Kidney glomerular epithelial cell (primary cell): ENCODE measurements at regions not wholly inside any gene's neighbourhood (a gene's known extent, or its start where the extent isn't known, plus 50 kb on each side); places are given as distances from the start of the nearest gene placed in this dataset.
"Not testable (repeated sequence)": the region's sequence is repeated elsewhere in the genome, so short reads cannot be mapped to it uniquely, and the experiment has no call there.

Source experiments
- DNase-seq: peaks from one replicate; lab custom pipeline; 2025; lab: John Stamatoyannopoulos, UW

DNA sequence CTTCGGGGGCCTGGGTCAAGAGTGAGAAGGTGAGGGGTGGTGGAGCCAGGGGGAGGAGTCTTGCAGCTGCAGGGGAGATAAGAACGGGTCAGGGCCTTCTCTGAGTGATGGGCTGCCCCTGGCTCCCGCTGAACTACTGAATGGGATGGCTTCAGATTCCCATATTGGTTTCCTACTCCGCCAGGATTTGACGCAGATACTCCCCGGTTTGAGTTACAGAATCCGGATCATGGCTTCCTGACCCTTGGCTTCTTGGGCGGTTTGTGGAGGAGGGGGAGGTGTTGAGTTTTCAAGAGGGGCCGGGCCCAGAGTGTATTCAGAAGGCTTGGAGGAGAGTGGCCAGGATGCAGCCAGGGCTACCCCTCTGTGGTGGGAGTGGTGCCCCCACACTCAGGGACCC is 119.9 kb upstream of the ATP2B2 start:
- DNase-seq, result no peak

DNA sequence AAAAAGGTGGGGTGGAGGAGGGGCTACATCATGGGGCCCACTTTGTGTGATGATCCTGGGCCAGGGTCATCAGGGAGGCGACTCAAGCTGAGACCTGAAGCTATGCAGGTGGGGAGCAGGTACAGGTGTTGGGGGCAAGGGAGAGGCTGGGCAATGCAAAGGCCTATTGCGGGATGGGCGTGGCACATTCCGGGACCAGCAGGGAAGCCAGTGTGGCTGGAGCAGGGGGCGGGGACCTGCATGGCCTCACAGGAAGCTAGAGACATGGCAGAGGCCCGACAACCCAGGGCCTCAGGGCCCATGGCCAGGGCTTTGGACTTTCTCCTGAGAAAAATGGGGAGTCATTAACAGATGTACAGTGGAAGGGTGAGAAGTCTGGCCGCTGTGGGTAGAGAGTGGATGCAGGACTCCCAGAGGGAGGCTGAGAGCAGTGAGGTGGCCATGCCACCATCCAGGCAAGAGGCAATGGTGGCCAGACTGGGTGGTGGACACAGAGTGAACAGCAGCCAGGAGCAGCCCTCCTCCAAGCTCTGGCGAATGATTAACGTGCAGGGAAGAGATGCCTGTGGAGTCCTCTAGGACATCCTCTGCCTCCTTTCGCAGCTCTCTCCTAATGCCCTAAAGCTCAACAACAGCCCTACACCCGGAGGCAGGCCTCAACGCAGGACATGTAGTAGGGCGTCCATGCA is 122.6 kb upstream of the ATP2B2 start:
- DNase-seq, result no peak

DNA sequence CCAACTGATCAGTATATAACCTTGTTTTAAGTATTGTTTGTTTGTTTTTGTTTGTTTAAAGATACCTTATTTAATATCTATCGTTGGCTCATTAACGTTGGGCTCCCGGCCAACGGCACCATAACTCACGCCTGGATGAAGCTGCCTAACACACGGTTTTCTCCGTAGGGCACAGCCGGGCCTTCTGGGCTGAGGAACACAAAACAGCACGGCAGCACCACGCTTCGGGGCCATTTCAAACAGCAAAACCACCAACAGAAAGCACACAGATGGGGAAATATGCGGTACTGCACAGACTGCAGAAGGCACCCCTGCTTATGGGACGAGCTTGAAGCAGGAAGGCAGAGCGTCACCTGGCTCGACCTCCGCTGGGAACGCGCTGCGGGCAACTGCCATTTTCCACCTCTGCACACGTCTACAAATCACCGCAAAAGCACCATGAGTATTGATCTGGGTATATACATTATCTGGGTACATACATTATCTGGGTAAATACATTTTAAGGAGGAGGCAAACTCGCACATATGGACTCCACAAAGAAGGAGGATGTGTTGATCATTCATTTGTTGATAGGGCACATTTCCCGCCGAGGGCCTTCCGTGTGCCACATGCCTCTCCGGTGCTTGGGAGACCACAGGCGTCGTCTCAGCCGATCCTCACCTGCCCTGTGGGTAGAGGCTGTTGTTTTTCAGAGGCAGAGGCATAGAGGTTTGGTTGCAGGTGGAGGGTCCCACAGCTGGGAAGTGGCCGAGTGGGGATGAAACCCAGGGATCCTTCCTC is 123.7 kb upstream of the ATP2B2 start:
- DNase-seq, result no peak

DNA sequence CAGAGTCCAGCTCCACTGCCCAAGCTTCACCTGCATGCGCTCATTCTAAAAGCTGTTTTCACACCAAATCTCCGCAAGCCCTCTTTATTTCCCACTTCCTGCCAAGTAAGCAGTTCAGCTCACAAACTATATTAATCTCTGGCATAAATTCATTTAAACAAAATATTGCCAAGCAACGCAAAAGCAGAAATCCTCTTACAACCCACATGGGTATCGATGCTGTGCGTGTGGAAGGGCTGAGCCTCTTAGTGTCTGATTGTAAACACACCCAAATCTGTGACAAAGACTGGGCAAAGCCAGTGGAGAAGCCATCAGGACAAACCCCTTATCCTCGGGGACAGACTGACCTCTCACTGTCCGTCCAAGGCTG is 124.3 kb upstream of the ATP2B2 start:
- DNase-seq, result no peak

DNA sequence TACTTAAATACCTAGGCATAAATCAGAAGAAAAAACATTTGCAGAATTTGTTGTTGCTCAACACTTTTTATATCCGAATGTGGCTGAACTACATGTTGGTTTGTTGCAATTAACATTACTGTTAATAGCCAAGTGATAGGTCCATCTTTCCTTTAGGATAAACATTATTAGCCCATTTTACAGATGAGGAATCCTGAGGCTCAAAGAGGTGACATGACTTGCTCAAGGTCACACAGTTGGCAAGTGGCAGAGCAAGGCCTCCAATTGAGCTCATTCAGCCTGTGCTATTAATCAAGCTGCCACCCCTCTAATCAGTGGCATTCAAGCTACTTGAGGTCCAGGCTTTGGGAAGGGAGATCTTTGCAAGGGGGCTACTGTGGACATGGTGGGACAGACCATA is 125.8 kb upstream of the ATP2B2 start:
- no peak for DNase-seq

DNA sequence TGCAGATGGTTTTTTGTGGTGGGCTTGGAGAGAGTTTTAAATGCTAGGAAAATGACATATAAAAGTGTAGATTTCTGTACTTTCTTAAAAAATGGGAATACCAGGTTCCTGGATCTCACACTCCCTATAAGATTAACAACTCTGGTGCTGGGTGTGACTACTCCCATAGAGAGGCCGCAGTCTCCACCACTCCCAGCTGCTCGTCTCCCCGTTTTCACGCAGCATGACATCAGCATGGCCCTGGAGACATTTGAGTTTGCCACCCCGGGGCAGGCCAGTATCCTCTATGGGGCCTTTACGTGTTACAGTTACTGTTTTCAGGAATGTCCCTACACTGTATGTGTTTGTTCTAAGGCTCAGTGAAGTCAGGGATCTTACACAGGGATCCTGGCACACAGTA is 126.7 kb upstream of the ATP2B2 start:
- no peak for DNase-seq

DNA sequence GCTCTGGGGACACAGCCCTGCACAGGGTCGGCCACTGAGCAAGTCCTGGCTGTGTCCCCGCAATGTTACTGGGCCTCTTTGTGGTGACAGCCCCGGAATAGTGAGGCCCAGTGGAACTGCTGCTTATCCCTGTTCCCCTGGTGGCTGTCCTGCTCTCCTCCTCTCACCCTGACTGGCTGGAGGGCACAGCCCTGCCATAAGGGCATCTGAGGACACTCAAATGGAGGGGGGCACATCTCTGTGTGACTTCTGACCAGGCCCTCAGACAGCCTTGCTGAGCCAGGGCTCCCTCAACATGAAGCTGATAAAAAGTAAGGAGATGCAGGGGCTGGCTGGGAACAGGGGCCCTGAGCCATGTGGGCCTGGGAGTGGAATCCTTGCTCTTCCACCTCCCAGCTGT is 127.4 kb upstream of the ATP2B2 start:
- no peak for DNase-seq

DNA sequence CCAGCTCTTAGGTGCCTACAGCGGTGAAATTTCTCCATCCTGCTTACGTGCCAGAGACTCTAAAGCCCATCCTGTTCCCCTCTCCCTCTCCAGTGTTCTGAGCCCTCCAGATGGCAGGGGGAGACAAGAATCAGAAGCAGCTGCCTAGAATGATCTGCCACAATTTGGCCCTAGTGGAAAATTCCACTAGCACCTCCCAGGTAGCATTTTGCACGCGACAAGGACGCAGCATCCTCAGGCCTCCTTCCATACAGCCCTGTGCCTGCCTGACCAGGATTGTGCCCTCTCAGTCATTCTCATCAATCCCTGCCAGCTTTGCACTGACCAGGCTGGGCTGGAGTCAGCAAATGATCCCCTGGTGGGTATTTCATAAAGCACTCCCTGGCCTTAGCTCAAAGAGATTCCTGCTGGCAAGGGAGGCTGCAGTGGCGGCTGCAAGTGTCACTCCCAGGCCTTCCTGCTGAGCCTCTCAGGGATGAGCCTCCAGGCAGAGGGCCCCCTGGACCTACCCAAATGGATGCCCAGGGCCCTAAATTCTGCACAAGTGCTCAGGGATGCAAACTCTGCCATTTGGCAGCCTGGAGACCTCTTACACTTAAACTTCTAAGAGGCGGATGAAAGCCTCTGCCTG is 130.2 kb upstream of the ATP2B2 start:
- no peak for DNase-seq

DNA sequence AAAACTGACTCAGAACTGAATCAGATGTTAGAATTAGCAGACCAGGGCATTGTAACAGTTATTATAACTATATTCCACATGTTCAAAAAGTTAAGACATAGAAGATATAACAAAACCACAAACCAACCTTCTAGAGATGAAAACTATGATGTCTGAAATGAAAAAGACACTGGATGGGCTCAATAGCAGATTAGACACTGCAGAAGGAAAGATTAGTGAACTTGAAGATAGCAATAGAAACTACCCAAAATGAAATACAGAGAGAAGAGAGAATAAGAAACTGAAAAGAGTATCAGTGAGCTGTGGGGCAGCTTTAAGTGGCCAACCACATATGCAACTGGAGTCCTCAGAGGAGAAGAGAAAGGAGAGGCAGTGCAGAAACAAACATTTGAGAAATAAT is 132.0 kb upstream of the ATP2B2 start:
- no peak for DNase-seq

DNA sequence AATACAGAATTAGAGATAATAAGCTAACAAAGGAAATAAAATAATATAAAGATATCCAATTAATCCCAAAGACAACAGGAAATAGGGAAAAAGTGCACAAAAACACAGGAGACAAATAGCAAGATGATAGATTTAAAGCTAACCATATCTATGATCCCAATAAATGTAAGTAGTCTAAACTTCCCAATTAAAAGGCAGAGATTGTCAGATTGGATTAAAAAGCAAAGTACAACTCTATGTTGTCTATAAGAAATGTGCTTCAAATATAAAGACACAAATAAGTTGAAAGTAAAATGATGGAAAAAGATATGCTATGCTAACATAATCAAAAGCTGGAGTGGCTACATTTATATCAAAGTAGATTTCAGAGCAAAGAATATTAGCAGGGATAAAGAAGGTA is 133.1 kb upstream of the ATP2B2 start:
- DNase-seq, result no peak

DNA sequence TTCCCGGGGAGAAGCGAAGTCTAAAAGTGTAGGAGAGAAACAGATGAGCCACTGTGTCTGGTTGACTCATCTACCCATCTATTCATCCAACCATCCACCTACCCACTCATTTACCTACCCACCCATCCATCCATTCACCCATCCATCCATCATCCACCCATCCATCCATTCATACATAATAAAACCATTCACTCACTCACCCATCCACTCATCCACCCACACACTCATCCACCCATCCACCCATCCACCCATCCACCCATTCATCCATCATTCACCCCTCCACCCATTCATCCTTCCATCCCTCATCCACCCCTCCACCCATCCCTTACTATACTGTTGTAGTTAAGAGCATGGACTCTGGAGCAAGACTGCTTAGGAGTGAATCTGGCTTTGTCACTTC is 136.4 kb upstream of the ATP2B2 start:
- no peak for DNase-seq

DNA sequence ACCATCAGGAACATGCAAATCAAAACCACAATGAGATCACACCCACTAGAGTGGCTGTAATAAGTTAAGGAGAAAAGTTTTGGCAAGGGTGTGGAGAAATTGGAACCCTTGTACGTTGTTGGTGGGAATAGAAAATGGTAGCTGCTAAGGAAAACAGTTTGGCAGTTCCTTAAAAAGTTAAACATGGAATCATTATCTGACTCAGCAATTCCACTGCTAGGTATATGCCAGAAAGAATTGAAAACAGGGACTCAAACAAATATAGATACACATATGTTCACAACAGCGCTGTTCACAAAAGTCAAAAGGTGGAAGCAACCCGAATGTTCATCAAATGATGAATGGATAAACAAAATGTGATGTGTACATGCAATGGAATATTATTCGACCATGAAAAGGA is 138.8 kb upstream of the ATP2B2 start:
- DNase-seq, result no peak

DNA sequence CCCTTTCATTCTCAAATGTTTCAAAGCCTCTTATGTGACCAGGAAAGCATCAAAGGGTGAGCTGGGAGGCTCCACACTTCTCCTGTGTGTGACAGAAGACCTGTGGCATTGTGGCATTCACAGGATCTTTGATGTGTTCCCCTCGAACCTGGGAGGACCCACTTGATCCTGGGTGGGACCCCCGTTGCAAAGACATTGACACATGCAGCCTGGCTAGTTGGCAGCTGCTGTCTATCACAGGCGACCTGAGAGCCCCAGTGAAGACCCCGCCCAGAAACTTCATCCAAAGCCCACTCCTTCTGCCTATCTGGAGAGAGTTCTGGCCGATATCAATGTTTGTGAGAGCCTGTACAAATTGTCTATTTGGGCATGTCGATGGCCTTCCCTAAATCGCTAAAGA is 140.4 kb upstream of the ATP2B2 start:
- no peak for DNase-seq

DNA sequence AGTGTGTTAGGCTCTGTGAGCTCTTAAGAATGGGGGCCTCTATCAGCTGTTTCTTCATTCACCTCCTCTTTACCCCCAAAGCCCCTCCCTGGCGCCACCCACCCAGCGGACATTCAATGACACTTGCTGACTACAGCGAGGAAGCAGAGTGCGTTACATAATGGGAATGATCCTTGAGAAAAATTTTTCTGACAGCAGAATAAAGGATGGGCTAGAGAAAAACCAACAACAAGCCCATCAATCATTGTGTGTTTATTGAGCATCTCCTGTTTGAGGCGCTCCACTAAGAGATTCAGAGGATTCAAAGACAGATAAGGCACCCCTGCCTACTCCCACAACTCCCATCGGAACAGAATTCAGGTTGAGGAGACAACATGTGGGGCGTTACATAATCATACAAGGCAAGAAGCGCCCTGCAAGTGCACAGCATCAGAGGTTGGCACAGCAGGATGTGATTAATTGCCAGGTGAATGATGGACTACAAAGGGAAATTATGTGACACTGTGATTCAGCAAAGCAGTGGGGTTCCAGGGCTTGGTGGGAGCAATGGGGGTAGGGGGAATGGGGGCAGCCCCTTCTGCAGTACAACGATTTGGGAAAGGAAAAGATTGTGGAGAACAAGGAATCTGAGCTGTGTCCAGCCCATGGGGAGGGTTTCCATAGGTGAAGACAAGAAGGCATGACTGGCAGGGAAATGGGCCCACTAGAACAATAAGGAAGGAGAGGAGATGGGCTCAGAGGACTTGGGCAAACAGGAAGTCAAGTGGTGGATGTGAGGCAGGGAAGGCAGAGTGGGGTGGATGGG is 141.3 kb upstream of the ATP2B2 start:
- DNase-seq, result no peak

DNA sequence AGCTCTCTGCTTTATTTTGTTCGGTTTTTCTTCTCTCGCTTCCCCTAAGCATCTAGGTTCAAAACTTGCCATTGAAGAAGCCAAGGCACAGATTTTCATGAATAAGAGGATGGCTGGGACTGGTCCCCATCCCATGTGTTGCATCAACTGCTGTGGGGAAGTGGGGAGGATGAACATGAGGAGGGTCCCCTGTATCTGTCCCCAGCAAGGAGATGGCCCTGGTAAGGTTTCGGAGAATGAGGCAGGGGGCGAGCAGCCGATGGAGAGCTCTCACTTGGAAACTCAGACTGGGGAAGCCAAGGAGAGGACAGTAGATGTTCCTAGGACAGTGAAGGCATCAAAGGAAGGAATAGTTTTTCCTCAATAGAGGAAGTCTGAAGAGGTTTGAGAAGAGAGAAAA is 142.0 kb upstream of the ATP2B2 start:
- DNase-seq, result no peak

DNA sequence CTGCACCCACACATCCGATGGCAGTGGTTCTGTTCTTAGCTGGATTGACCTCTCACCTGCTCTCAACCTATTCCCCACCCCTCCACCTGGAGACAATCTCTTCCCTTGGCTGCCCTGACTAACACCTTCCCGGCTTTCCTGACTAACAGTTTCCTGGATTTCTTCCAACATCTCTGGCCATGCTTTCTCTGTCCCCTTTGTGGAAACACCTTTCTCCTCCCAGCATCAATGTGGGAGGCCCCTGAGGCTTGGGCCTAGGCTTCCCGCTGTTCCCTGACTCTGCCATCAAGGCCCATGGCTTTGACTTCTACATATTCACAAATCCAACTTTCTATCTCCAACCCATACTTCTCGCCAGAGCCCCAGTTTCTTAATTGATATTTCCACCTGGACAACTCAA is 142.8 kb upstream of the ATP2B2 start:
- DNase-seq, result no peak

DNA sequence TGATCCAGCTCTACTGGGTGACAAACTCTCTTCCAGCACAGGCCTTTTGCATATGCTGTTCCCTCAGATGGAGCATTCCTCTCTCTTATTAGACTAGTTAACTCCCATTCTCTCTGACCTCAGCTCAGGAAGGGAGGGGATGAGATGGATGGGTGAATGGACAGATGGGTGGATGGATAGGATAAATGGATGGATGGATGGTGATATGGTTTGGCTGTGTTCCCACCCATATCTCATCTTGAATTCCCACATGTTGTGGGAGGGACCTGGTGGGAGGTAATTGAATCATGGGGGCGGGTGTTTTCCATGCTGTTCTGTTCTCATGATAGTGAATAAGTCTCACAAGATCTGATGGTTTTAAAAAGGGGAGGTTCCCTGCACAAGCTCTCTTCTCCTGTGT is 144.1 kb upstream of the ATP2B2 start:
- not testable (repeated sequence) for DNase-seq

DNA sequence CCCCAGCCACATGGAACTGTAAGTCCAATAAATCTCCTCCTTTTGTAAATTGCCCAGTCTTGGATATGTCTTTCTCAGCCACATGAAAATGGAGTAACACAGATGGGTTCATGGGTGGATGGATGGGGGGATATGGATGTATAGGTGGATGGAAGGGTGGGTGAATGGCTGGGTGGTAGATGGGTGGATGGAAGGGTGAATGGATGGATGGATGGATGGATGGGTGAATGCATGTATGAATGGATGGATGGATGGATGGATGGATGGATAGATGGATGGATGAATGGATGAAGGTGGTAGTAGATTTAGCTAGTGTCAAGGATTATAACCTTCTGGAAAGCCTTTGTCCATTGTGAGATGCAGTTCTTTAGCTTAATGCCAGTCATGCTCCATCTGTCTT is 146.1 kb upstream of the ATP2B2 start:
- no peak for DNase-seq

DNA sequence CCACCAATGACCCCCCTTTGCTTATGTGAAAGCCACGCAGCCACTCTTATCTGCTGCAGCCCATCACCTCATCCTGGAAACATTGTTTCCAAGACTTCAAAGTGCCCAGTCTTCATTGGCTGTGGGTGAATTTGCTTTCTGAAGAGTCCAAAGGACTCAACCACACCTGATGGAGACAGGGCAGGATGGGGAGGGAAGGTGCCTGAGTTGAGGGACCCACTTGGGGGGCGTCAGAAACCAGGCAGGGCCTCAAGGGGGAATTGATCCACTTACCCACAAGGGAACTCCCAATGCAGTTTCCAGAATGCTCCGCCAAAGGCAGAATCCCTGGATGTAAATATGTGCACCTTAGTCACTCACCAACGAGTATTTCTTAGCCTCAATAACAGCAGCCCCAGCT is 147.9 kb upstream of the ATP2B2 start:
- no peak for DNase-seq

DNA sequence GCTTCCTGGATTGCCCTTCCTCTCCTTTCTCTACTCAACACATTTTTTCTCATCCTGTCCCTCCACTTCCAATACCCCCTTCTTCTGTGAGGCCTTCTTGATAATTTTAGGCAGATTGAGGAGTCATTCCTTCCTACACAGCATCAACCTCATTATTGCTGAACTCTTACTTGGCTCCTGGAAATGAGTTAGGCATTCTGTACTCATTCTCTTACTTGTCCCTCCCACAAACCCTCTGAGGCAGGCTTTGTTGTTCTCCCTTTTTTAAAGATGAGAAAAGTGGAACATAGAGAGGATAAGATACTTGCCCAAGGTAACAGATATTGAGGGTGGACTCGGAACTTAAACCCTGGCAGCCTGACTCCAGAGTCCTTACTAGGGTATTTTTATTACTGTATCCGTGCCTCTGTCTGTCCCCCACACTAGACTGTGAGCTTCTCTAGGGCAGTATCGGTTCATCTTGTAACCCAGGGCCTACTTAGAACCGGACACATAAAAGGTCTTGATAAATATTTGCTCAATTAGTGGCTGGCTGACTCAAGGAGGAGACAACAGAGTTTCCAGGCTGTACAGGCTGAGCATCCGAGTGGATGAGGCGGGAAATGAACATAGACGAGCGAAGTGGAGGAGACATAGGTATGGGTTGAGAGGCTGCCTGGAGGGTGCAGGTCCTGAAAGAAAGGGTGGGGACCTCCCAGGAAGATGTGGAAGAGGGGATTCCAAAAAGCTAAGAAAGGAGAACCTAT is 148.7 kb upstream of the ATP2B2 start:
- no peak for DNase-seq

DNA sequence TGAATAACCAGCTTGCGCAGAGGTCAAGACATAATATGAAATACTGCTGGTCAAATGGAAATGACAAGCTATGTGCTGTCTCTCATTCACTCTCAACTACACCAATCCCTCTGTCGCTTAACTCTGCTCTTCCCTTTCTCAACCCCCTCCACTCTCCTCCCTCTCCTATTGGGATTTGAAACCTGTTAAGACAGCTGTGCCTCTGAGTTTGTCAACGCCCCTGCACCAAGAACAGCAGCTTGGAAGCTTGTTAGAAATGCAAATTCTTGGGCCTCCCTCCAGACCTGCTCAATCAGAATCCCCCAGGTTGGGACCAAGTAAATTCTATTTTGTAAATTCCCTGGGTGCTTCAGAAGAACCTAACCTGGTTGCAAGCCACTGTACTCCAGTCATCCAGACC is 149.7 kb upstream of the ATP2B2 start:
- DNase-seq, result no peak

DNA sequence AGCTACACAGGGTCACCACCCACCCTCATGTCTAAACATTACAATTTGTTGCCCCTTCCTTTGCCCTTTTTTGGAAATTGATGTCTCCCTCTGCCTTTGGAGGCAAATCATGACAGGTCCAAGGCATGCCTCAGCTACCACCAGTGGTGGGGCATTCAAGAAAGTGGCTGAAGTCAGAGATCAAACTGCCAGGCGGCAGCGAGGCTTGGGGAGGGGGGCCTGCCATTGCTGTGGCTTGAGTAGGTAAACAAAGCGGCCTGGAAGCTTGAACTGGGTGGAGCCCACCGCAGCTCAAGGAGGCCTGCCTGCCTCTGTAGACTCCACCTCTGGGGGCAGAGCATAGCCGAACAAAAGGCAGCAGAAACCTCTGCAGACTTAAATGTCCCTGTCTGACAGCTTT is 152.0 kb upstream of the ATP2B2 start:
- DNase-seq, result not testable (repeated sequence)
